ENCODE measurements at regions not wholly inside any gene's neighbourhood (a gene's known extent, or its start where the extent isn't known, plus 50 kb on each side); places are given as distances from the start of the nearest gene placed in this dataset.
"Not testable (repeated sequence)": the region's sequence is repeated elsewhere in the genome, so short reads cannot be mapped to it uniquely, and the experiment has no call there.

- Histone ChIP-seq H3K9ac (ENCODE audit: low read depth, low read length) (no peak overlapping the region), H3K4me1 (ENCODE audit: control insufficient read depth, insufficient read depth, low read length) (peaks cover 11% of the 10 kb centered on the region), H3K36me3 (ENCODE audit: insufficient read depth, low read length) (no peaks in the 10 kb centered on the region), H3K4me3 (ENCODE audit: low read length) (no peak overlapping the region), H3K4me2 (ENCODE audit: low read length) (no peak overlapping the region), H3K9me3 (replicated peaks; ENCODE audit: low read length) (no peaks in the 10 kb centered on the region), H3K27me3 (ENCODE audit: control insufficient read depth, insufficient read depth, low read length) (no peaks in the 10 kb centered on the region)
Observed at GRCh38 chr3:18185624-18186023, 239.5 kb downstream of the SATB1 start.

GRCh38 chr3:18182923-18183322 lies 242.2 kb downstream of the SATB1 start:
- H3K9me3 ChIP-seq (replicated peaks; ENCODE audit: low read length); H3K4me2 ChIP-seq (ENCODE audit: low read length); H3K9ac ChIP-seq (ENCODE audit: low read depth, low read length); H3K4me3 ChIP-seq (ENCODE audit: low read length); H3K36me3 ChIP-seq (ENCODE audit: insufficient read depth, low read length); H3K4me1 ChIP-seq (ENCODE audit: control insufficient read depth, insufficient read depth, low read length); H3K27me3 ChIP-seq (ENCODE audit: control insufficient read depth, insufficient read depth, low read length): not testable (repeated sequence)

DNA sequence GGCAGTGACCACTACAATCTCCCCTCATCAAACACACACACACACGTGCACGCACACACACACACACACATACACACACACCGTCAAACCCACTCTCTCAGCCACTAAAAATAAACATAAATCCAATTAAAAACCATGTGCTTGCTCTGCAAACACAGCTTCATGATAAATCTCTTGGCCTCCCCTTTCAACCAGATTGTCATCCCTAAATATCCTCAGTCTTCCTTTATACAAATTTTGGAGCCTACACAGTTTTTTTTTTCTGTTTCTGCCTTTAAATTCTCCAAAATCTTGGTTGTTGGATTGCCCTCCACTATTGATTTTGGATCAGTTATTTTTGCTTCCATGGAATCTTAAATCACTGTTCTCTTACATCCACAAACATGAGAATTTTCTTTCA lies 245.6 kb downstream of the SATB1 start:
- H3K4me3 ChIP-seq (ENCODE audit: low read length), result no peak overlapping the region
- no peak overlapping the region for H3K9ac ChIP-seq (ENCODE audit: low read depth, low read length)
- H3K36me3 ChIP-seq (ENCODE audit: insufficient read depth, low read length), result no peaks in the 10 kb centered on the region
- H3K27me3 ChIP-seq (ENCODE audit: control insufficient read depth, insufficient read depth, low read length), result no peaks in the 10 kb centered on the region
- H3K9me3 ChIP-seq (replicated peaks; ENCODE audit: low read length), result no peaks in the 10 kb centered on the region
- no peaks in the 10 kb centered on the region for H3K4me1 ChIP-seq (ENCODE audit: control insufficient read depth, insufficient read depth, low read length)
- H3K4me2 ChIP-seq (ENCODE audit: low read length), result no peak overlapping the region

GRCh38 chr3:18177271-18177670 lies 247.9 kb downstream of the SATB1 start:
- Histone ChIP-seq H3K27me3 (ENCODE audit: control insufficient read depth, insufficient read depth, low read length) (no peaks in the 10 kb centered on the region), H3K4me3 (ENCODE audit: low read length) (no peak overlapping the region), H3K9me3 (replicated peaks; ENCODE audit: low read length) (no peaks in the 10 kb centered on the region), H3K4me1 (ENCODE audit: control insufficient read depth, insufficient read depth, low read length) (no peaks in the 10 kb centered on the region), H3K36me3 (ENCODE audit: insufficient read depth, low read length) (no peaks in the 10 kb centered on the region), H3K9ac (ENCODE audit: low read depth, low read length) (no peak overlapping the region), H3K4me2 (ENCODE audit: low read length) (no peak overlapping the region)

DNA sequence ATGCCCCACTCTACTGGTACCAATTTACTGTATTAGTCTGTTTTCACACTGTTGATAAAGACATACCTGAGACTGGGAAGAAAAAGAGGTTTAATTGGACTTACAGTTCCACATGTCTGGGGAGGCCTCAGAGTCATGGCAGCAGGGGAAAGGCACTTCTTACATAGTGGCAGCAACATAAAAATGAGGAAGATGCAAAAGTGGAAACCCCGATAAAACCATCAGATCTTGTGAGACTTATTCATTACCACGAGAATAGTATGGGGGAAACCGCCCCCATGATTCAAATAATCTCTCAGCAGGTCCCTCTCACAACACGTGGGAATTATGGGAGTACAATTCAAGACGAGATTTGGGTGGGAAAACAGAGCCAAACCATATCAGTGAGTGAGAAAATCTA lies 251.2 kb downstream of the SATB1 start:
- not testable (repeated sequence) for H3K4me3 ChIP-seq (ENCODE audit: low read length); H3K36me3 ChIP-seq (ENCODE audit: insufficient read depth, low read length); H3K4me1 ChIP-seq (ENCODE audit: control insufficient read depth, insufficient read depth, low read length); H3K9me3 ChIP-seq (replicated peaks; ENCODE audit: low read length); H3K4me2 ChIP-seq (ENCODE audit: low read length); H3K9ac ChIP-seq (ENCODE audit: low read depth, low read length); H3K27me3 ChIP-seq (ENCODE audit: control insufficient read depth, insufficient read depth, low read length)

GRCh38 chr3:18159681-18160080 lies 265.5 kb downstream of the SATB1 start:
- no peaks in the 10 kb centered on the region for H3K9me3 ChIP-seq (replicated peaks; ENCODE audit: low read length)
- H3K27me3 ChIP-seq (ENCODE audit: control insufficient read depth, insufficient read depth, low read length), result no peaks in the 10 kb centered on the region
- no peak overlapping the region for H3K9ac ChIP-seq (ENCODE audit: low read depth, low read length)
- no peaks in the 10 kb centered on the region for H3K4me1 ChIP-seq (ENCODE audit: control insufficient read depth, insufficient read depth, low read length)
- no peak overlapping the region for H3K4me3 ChIP-seq (ENCODE audit: low read length)
- H3K36me3 ChIP-seq (ENCODE audit: insufficient read depth, low read length), result no peaks in the 10 kb centered on the region
- H3K4me2 ChIP-seq (ENCODE audit: low read length), result no peak overlapping the region

DNA sequence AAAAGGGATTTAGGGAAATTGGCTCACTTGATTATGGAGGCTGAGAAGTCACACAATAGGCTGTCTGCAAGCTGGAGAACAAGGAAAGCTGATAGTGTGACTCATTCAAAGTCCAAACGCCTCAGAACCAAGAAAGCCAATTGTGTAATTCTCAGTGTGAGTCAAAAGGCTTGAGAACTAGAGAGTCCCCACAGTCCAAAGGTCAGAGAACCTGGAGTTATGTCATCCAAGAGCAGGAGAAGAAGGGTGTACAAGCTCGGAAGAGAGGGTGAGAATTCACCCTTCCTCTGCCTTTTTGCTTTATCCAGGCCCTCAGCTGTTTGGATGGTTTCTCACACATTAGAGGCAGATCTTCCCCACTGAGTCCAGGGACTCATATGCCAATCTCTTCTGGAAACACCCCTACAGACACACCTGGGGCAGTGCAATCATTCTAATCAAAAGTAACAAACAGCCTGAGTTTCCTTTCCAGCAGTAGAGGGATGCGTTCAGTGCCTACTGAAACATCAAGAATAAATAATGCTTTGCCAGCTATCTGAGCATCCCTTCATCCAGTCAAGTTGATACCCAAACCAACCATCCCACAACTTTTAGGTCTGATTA lies 271.5 kb downstream of the SATB1 start:
- no peak overlapping the region for H3K9ac ChIP-seq (ENCODE audit: low read depth, low read length)
- H3K4me2 ChIP-seq (ENCODE audit: low read length), result no peak overlapping the region
- H3K4me3 ChIP-seq (ENCODE audit: low read length), result no peak overlapping the region
- peaks cover 12% of the 10 kb centered on the region for H3K4me1 ChIP-seq (ENCODE audit: control insufficient read depth, insufficient read depth, low read length)
- H3K27me3 ChIP-seq (ENCODE audit: control insufficient read depth, insufficient read depth, low read length), result no peaks in the 10 kb centered on the region
- no peaks in the 10 kb centered on the region for H3K36me3 ChIP-seq (ENCODE audit: insufficient read depth, low read length)
- H3K9me3 ChIP-seq (replicated peaks; ENCODE audit: low read length), result no peaks in the 10 kb centered on the region

DNA sequence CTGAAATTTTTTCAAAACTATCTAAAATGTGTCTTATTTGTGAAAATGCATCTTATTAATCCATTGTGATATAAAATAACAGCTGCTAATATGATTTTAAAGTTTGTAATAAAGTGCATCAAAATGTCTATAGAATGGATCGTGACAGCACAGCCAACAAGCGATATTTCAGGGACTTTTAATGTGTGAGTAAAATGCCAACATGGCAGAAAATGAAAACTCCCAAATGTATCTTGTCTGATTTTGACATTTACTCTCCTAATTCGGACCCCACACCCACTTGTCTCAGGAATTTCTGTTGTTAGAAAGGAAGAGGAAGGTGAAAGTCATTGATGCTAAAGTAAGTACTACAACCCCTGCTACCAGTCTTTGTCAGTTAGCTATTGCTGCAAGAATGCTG lies 273.9 kb downstream of the SATB1 start:
- no peak overlapping the region for H3K4me3 ChIP-seq (ENCODE audit: low read length)
- H3K4me1 ChIP-seq (ENCODE audit: control insufficient read depth, insufficient read depth, low read length), result peaks cover 12% of the 10 kb centered on the region

DNA sequence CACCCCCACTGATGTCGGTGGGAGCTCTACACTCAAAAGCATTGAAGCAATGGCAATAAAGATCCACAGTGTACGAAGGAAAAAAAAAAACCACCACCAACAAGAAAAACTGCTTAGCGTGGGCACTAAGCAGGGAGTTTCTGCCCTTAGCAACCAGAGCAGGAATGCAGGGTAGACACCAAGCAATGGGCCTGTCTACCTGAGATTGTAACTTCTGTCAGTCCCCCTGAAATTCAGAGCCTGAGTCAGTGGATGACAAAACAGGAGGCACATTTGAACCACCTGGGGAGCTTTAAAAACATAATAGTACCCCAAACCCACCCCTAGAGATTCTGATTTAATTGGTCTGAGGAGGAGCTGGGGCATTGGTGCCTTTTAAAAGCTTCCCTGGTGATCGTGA lies 275.2 kb downstream of the SATB1 start:
- Histone ChIP-seq H3K9me3 (replicated peaks; ENCODE audit: low read length) (no peaks in the 10 kb centered on the region), H3K27me3 (ENCODE audit: control insufficient read depth, insufficient read depth, low read length) (no peaks in the 10 kb centered on the region), H3K36me3 (ENCODE audit: insufficient read depth, low read length) (no peaks in the 10 kb centered on the region), H3K4me1 (ENCODE audit: control insufficient read depth, insufficient read depth, low read length) (peaks cover 12% of the 10 kb centered on the region), H3K4me3 (ENCODE audit: low read length) (no peak overlapping the region), H3K4me2 (ENCODE audit: low read length) (no peak overlapping the region), H3K9ac (ENCODE audit: low read depth, low read length) (no peak overlapping the region)

More for the DNA sequence above, 273.9 kb downstream of the SATB1 start:
- Histone ChIP-seq H3K36me3 (ENCODE audit: insufficient read depth, low read length) (no peaks in the 10 kb centered on the region), H3K9me3 (replicated peaks; ENCODE audit: low read length) (no peaks in the 10 kb centered on the region), H3K27me3 (ENCODE audit: control insufficient read depth, insufficient read depth, low read length) (no peaks in the 10 kb centered on the region), H3K4me2 (ENCODE audit: low read length) (no peak overlapping the region), H3K9ac (ENCODE audit: low read depth, low read length) (no peak overlapping the region)

- peaks cover 12% of the 10 kb centered on the region for H3K4me1 ChIP-seq (ENCODE audit: control insufficient read depth, insufficient read depth, low read length)
- H3K4me3 ChIP-seq (ENCODE audit: low read length), result no peak overlapping the region
- no peaks in the 10 kb centered on the region for H3K27me3 ChIP-seq (ENCODE audit: control insufficient read depth, insufficient read depth, low read length)
- no peak overlapping the region for H3K9ac ChIP-seq (ENCODE audit: low read depth, low read length)
- no peak overlapping the region for H3K4me2 ChIP-seq (ENCODE audit: low read length)
- no peaks in the 10 kb centered on the region for H3K36me3 ChIP-seq (ENCODE audit: insufficient read depth, low read length)
- H3K9me3 ChIP-seq (replicated peaks; ENCODE audit: low read length), result no peaks in the 10 kb centered on the region
Observed at GRCh38 chr3:18149386-18149785, 275.8 kb downstream of the SATB1 start.

DNA sequence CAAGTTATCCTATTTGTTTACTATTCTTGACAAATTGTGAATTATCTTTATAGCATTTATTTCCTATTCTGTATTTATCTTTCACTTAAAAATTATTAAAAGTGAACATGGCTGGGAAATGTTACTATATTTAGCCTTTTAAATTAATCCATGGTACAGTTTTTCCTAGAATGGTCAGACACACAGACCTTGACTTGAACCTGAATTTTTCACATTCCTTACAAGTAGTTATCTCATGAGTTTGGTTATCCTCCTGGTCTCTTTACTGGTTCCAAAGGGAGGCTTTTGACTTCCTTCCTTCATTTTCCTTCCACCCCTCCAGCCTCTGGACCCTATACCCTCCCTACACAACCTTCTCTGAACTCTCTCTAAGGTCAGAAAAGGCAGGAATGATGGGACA lies 280.6 kb downstream of the SATB1 start:
- Histone ChIP-seq H3K36me3 (ENCODE audit: insufficient read depth, low read length) (no peaks in the 10 kb centered on the region), H3K4me2 (ENCODE audit: low read length) (no peak overlapping the region), H3K9ac (ENCODE audit: low read depth, low read length) (no peak overlapping the region), H3K27me3 (ENCODE audit: control insufficient read depth, insufficient read depth, low read length) (no peaks in the 10 kb centered on the region), H3K4me1 (ENCODE audit: control insufficient read depth, insufficient read depth, low read length) (no peaks in the 10 kb centered on the region), H3K4me3 (ENCODE audit: low read length) (no peak overlapping the region), H3K9me3 (replicated peaks; ENCODE audit: low read length) (no peaks in the 10 kb centered on the region)

DNA sequence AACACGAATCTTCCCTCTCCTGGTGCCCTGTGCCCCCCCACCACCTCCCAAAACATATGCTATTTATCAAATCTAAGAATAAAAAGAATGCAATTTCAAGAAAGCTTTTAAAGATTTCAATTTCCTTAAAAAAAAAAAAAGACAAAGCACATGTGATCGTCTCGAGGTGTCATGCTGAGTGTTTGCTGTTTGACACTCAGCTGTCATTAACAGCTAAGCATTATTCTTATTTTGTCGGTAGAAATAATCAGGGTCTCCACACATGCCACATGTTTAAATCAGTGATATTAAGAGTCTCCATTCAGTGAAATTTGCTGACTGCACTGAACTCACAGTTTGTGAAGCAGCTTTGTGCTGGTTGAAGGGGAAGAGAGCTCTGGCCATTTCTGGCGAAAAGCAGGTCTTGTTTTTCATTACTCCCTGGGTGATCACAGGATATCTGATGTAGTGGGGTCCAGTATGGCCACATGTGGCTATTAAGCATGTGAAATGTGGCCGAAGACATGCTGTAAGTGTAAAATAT lies 281.8 kb downstream of the SATB1 start:
- no peaks in the 10 kb centered on the region for H3K4me1 ChIP-seq (ENCODE audit: control insufficient read depth, insufficient read depth, low read length)
- no peak overlapping the region for H3K4me3 ChIP-seq (ENCODE audit: low read length)
- no peaks in the 10 kb centered on the region for H3K27me3 ChIP-seq (ENCODE audit: control insufficient read depth, insufficient read depth, low read length)
- no peaks in the 10 kb centered on the region for H3K36me3 ChIP-seq (ENCODE audit: insufficient read depth, low read length)
- no peak overlapping the region for H3K4me2 ChIP-seq (ENCODE audit: low read length)
- no peaks in the 10 kb centered on the region for H3K9me3 ChIP-seq (replicated peaks; ENCODE audit: low read length)
- H3K9ac ChIP-seq (ENCODE audit: low read depth, low read length), result no peak overlapping the region
